ENCODE measurements at regions not wholly inside any gene's neighbourhood (a gene's known extent, or its start where the extent isn't known, plus 50 kb on each side); places are given as distances from the start of the nearest gene placed in this dataset.
A peak's percentile ranks its signal among the peaks of the same experiment; 100 is the strongest.
"Not testable (repeated sequence)": the region's sequence is repeated elsewhere in the genome, so short reads cannot be mapped to it uniquely, and the experiment has no call there.

- DNase-seq: no peak
Measured at GRCh38 chr6:131431718-131432117, 141.3 kb upstream of the ARG1 start.

- no peak for DNase-seq
Measured at GRCh38 chr6:131433927-131434326, 139.1 kb upstream of the ARG1 start.

GRCh38 chr6:131436358-131436757 is 136.7 kb upstream of the ARG1 start:
- DNase-seq: no peak

GRCh38 chr6:131443014-131443413 is 130.0 kb upstream of the ARG1 start:
- no peak for DNase-seq

- peak; percentile 58 for DNase-seq
Measured at GRCh38 chr6:131443514-131443913, 129.5 kb upstream of the ARG1 start.

- DNase-seq: not testable (repeated sequence)
Measured at GRCh38 chr6:131445356-131445755, 127.7 kb upstream of the ARG1 start.

GRCh38 chr6:131450861-131451260 is 122.2 kb upstream of the ARG1 start:
- DNase-seq: no peak

GRCh38 chr6:131451321-131452144 is 121.5 kb upstream of the ARG1 start:
- no peak for DNase-seq

GRCh38 chr6:131453803-131454202 is 119.2 kb upstream of the ARG1 start:
- DNase-seq: no peak

- DNase-seq: no peak
Measured at GRCh38 chr6:131456565-131456964, 116.5 kb upstream of the ARG1 start.

GRCh38 chr6:131459005-131459404 is 114.0 kb upstream of the ARG1 start:
- DNase-seq: no peak

- DNase-seq: no peak
Measured at GRCh38 chr6:131460614-131461000, 112.4 kb upstream of the ARG1 start.

- no peak for DNase-seq
Measured at GRCh38 chr6:131469130-131469529, 103.9 kb upstream of the ARG1 start.

- DNase-seq: no peak
Measured at GRCh38 chr6:131470534-131470933, 102.5 kb upstream of the ARG1 start.

- DNase-seq: no peak
Measured at GRCh38 chr6:131471331-131471730, 101.7 kb upstream of the ARG1 start.

GRCh38 chr6:131473303-131473702 is 99.7 kb upstream of the ARG1 start:
- DNase-seq: not testable (repeated sequence)

- DNase-seq: no peak
Measured at GRCh38 chr6:131476362-131476761, 96.7 kb upstream of the ARG1 start.

- not testable (repeated sequence) for DNase-seq
Measured at GRCh38 chr6:131478740-131479211, 94.2 kb upstream of the ARG1 start.

GRCh38 chr6:131486608-131487007 is 86.4 kb upstream of the ARG1 start:
- DNase-seq: no peak

GRCh38 chr6:131488780-131489179 is 84.2 kb upstream of the ARG1 start:
- DNase-seq: no peak

- no peak for DNase-seq
Measured at GRCh38 chr6:131490441-131490840, 82.6 kb upstream of the ARG1 start.

GRCh38 chr6:131492932-131493573 is 80.0 kb upstream of the ARG1 start:
- DNase-seq: no peak

- DNase-seq: not testable (repeated sequence)
Measured at GRCh38 chr6:131504387-131504786, 68.6 kb upstream of the ARG1 start.

GRCh38 chr6:131510094-131510493 is 62.9 kb upstream of the ARG1 start:
- DNase-seq: no peak

All from stimulated activated CD8-positive, alpha-beta memory T cell treated with anti-CD3 and anti-CD28 coated beads, Interleukin-4, amount 100 ng/mL, for 48 hours (primary cell).